GM19238 (cell line): ENCODE measurements at regions not wholly inside any gene's neighbourhood (a gene's known extent, or its start where the extent isn't known, plus 50 kb on each side); places are given as distances from the start of the nearest gene placed in this dataset.
A peak's percentile ranks its signal among the peaks of the same experiment; 100 is the strongest.

ENCODE experiments used
- DNase-seq: peaks from one replicate; pipeline ENCODE4 v3.0.0; 2011; ENCODE audit warnings: low spot score; ENCODE audit not compliant: insufficient read length

DNA sequence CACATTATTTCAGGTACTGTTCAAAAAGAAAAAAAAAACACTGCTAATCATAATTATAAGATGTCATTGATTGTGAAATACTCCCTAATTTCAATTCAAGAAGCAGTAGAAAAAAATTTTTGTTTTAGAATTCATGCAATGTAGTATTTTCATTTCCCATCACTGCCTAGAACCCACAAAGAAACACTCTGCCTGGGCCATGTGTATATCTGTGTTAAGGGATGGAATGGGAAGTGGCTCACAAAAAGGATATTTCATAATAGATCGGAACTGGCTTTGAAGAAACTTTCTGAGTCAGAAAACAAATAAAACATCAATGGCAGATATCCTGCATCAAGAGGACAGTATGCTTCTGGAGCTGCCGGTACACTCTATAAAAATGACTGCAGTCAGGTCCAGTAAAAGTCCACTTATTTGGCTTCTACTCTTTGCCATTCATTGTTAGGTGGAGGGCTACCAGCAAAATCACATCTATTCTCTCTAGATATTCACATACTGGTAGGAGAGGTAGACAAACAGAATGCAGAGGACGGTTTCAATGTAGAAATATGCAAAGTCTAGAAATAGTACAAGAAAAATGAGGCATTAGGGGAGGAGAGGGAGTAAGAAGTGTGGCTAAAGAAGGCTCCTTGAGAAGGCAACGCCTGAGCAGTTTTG, 135.0 kb upstream of the TNFAIP3 start:
- no peak for DNase-seq

DNA sequence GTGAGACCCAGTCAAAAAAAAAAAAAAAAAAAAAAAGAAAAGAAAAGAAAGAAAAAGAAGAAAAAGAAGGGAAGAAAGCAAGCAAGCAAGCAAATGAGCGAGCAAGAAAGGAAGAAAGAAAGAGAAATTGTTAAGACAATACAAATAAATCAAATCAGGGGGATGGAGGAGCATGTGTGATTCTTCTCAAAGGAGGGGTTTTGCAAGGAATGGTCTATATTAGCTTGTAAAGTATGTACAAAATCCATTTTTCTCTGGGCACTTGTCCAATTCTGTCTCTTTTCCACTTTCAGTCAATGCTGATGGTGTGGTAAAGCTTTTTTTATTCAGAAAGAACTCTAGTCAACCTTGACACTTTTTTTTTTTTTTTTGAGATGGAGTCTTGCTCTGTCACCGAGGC, 133.7 kb upstream of the TNFAIP3 start:
- no peak for DNase-seq

DNA sequence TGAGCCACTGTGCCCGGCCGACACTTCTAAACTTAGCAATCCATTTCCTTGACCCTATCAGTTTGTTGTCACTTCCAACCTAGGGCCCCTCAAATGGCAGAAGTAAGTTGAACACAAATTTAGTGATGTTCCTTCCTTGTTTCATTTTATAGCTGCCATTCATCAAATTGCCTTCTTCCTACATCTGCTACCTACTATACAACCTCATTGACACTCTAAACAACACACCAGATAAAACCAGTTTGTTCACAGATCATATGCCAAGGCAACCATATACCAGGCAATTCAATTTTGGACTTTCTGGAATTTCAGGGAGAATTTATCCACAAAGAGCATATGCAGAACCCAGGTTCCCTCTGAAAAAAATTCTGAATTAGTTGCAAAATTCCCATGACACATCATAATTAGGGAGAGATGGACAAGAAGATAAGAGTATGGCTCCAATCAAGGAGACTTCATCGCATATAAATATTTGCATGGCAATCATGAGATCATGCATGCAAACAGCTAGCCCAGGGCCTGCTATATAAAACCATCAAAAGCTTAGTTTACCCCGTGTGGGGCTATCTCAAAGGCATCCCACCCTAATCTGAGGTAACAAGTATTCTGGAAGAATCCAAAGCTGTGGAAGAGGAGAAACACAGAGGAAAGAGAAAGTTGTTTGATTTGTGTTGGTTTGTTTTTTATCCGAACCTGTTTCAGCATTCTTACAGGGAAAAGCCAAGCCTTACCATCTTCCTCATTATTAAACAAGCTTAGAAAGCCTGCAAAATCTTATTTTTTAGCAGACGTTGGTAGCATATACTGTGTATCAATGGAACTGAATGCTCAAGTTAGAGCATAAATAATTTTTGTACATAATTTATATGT, 132.8 kb upstream of the TNFAIP3 start:
- no peak for DNase-seq

DNA sequence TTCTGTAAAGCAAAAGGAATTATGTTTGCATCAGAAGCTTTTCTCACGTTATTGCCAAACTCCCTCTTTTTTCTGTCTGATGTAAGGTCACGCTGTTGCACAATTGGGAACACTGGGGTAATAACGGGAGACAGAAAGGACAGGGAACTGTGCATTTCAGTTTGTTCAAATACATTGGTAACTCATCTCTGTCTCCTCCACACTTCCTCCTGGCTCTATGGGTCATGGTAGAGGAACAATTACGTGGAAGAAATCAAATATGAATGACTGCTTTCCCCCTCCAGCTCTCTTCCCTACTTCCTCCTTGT, 132.2 kb upstream of the TNFAIP3 start:
- DNase-seq, result no peak

DNA sequence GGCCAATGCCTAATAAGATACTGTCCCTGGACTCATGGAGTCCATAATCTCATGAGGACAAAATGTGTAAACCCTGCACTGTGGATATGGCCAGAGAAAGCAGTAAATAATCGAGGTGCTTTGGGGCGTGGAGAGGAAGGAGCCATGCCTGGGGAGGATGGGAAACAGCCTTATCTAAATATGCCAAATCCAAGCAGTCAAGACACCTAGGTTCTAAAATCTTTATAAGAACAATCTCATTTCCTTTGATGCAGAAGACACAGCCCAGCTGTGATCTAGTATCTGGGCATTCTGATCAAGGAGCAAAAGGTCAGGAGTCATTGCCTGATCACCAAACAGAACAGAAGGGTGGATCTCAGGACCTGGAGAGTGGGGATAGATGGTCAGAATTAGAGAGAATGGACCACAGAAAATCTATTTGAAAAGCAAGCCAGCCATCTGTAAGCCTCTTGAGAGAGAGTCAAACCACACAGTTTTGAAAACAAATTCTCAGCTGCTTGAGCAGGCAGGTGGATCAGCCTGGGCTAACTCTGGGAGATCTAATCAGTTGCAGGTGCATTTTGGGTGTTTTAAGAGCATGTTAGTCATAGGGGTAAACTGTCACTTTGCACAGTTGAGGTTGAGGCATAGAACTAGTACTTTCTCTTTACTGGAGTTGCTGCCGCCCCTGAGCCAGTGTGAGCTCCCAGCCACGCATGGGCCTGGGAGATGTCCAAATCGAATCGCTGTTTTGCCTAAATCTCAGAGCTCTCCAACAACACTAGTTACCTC, 130.8 kb upstream of the TNFAIP3 start:
- DNase-seq, result no peak

DNA sequence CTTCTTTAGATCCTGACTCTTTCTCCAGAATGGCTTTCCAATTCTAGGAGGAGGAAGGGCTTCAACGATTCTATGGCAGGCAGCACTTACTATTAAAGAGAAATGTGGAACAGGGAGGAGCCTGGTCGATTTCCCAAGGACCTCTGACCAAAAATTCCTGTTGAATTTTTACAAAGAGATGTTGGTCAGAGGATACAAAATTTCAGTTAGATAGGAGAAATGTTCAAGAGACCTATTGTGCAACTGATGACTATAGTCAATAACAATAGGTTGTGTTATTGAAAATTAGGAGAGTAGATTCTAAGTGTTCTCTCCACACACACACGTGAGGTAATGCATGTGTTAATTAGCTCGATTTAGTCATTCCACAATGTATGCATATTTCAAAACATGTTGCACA, 130.1 kb upstream of the TNFAIP3 start:
- no peak for DNase-seq

DNA sequence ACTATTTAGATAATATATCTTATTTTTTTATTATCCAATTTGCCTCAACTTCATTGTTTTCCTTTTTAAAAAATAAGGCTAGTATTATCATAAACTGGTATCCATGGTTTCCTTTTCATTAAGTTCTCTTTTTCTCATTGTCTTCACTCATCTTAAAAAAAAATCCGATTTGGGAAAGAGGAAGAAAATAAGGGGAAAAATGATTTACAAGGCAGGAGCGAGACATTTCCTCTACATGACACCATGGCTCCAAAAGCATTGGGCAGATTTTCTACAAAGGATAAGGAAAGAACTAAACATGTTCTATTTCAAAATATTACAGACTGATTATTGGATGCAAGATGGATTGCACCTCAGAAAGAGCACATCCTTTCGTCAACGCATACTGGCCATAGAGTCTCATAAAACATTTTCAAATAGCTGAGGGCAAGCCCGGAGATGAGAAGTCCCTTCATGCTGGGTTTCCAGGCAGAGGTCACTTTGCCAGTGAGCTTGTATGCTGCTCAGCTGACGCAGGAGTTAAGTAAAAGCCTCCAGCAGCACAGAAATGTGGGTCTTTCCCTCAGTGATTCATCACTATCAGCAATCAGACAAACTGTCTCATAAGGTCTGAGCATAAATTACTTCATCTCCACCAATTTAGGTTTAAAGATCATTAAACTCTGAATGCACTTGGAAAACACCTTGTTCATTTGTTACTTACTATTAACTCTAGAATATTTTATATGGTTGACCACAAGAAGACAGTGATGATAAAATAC, 129.0 kb upstream of the TNFAIP3 start:
- no peak for DNase-seq

DNA sequence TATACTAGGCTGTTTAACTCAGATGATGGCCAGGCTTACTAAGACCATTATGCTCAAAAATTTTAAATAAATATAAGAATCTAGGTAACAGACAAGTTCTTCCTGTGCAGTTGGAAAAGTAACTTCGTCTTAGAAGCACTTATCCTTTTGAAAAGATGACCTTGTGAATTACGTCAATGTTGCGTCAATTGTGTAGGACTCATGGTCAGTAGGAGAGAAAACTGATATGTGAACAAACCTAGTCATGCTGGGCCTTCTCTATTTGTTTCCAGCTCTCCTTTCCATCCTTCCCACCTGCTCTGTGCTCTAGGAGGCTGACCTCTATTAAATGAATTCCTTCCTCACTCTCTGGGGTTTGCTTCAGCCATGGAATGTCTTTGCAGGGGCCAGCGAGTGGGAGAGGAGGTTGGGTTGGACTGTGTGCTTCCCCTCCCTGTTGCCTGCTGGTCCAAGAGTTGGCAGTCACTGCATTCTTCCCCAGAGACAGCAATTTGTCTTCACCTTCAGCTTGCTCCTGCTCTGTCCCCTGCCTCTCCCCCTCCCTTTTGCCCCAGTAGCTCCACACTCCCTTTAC, 128.0 kb upstream of the TNFAIP3 start:
- DNase-seq, result no peak

DNA sequence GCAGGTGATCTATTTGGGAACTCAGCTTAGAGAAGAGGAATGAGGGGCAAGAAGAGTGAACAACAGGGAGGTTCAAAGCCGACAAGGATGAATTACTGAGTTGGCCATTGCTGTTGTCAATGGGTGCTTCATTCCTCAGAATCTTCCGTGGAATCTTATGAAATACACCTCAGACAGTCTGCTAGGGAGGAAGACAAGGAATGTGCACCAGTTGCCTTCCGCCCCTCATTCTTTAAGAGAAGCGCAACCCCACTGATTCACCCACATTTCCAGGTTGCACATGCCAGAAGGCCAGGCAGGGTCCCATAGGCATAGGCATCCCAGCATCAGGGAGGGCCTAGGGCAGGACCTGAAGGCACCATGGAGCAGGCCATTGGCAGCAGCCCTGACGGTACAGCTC, 127.5 kb upstream of the TNFAIP3 start:
- no peak for DNase-seq

DNA sequence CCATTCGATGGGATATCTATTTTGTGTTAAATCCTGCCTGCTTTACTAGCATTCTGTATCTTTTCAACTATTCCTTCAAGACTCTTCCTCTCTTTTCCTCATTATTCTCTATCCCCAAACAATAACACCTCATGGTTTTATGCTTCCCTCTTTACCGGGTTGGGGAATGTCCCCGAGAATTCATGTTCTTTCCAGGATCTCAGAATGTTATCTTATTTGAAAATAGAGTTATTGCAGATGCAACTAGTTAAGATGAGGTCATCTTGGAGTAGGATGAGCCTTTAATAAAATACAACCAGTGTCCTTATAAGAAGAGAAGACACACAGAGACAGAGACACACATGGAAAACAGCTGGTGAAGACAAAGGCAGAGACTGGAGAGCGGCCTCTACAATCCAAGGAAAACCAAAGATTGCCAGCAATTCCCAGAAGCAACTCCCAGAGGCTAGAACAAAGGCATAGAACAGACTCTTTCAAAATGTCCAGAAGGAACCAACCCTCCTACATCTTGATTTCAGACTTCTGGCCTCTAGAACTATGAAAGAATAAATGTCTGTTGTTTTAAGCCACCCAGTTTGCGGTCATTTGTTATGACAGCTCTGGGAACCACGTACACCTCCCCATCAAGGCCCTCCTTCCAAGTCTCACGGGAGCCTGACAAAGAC, 126.8 kb upstream of the TNFAIP3 start:
- no peak for DNase-seq

DNA sequence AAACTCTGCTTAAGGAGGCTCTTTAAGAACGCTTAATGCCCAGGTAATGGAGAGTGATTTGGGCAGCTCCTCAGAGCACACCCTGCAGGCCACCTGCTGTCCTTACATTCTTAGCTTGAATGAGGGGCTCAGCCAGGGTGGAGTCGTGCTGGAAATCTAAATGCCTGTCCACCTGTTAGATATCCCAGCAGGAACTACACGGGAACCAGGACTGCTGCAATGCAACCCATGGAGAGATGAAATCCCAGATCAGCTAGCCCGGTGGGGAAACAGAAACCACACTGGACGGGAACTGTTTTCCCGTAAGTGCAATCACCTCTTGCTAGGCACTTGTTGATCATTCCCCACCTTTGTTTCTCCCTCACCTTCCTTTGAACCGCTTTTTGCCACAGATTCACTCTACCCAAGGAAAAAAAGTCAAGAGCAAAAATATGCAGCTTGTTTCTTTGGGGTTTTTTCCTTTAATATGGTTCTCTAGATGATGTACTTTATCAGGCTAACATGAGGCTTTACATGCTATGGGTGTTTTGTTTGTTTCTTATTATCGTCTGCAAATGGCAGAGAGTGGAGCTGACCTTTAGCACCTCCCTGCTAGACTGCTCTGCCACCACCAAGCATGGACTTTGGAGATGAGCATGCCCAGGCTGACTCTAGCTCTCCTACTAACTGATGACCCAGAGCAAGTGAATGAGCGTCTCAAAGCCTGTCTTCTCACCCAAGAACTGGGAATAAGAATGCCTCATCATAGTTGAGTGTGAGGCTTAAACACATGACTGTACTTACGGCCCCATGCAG, 125.9 kb upstream of the TNFAIP3 start:
- no peak for DNase-seq

DNA sequence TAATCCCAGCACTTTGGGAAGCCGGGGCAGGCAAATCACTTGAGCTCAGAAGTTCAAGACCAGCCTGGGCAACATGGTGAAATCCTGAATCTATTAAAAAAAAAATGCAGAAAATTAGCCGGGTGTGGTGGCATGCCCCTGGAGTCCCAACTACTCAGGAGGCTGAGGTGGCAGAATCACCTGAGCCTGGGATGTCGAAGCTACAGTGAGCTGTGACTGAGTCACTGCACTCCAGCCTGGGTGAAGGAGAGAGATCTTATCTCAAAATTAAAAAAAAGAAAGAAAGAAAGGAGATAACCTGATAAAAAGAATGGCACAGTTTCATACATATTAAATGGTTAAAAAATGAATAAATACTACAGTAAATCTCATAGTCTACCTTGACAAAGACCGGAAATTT, 123.6 kb upstream of the TNFAIP3 start:
- DNase-seq, result no peak

DNA sequence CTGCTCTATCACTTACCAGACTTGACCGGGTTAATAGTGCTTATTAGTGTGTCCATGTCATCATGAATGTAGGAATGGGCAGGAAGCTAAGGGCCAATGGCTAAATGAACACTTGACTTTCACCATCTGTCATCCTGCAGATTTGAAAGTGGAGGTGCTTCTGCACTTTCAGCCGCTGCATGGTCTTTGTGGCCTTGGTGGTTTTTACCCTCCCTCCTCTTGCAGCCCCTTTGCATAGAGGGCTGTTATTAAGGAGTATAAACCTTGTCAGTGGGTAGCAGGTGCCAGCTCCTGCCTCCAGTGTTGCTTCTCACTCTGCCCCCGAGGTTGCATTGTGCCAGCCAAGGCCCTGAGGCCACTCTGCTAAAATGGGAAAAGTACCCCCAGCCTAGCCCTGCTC, 122.2 kb upstream of the TNFAIP3 start:
- DNase-seq, result peak; percentile 37

DNA sequence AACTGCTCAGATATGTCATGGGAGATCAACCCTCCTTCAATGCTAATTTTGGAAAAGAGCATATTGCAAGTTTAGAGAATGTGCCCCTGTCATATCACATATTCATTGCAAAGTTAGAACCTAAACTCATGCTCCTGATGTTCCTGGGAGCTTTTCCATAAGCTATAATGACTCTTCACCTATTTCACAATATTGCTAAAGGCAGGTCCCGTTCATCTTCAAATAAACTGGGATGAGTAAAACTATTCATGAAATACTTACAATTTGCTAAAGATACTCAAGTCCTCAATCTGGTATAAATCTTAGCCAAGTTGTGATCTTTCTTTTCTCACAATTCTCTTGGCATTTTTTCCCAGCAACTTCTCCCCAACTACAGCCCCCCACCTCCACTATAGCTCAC, 121.7 kb upstream of the TNFAIP3 start:
- no peak for DNase-seq

DNA sequence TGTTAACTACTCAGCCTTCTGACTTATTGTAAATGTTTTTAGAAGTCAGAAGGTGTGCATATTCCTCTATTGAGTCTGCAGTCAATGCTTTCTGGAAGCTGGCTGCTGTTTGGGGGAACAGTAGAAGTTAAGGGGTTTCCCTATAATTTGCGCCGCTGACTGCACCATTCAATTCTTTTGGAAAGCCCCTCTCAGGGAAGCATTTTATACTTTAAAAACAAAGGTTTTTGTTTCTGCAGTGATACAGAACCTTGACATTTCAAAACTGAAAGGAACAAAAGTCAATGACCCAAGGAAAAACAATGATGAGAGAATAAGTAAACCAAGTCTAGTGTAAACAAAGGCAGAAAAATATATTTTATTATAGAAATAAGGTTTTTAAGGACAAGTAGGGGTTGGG, 120.8 kb upstream of the TNFAIP3 start:
- DNase-seq, result no peak

DNA sequence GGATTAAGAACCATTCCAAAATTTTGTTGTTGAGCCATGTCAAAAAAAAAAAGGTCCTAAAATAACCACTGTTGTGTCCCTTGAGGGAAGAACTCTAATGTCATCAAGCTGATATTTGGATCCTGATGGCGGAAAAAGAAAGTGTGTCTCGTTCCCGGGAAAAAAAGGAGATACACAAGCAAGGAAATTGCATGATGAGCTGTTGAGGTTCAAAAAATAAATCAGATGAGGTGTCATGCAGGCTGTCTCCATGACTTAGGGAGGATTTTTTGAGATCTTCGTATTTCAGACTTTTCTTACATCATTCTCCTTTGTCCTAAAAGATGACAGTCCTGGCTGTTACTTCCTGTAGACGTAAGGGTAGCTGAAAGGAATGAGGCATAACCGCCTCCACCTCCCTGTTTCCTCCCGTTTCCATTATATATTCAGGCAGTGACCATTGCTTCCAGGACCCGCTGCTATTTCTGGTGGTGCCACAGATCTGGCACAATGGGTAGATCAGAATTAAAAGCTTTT, 117.3 kb upstream of the TNFAIP3 start:
- no peak for DNase-seq

DNA sequence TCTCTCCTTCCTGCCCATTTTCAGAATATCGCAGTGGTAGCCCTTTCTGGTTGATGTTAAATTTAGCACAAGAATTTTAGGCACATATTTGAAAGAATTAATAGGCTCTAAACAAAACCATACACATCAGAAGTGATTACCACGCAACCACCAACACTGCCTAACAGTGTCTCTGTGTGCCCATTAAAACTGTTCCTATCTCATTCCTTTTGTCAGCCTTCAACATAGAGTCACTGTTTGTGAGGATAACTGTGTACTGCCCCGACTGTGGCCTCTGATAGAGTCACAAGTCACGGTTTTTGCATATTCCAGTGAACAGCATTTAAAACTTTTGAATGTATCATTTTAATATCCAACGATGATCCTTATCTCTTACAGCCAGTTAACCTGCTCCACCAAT, 116.8 kb upstream of the TNFAIP3 start:
- DNase-seq, result no peak

DNA sequence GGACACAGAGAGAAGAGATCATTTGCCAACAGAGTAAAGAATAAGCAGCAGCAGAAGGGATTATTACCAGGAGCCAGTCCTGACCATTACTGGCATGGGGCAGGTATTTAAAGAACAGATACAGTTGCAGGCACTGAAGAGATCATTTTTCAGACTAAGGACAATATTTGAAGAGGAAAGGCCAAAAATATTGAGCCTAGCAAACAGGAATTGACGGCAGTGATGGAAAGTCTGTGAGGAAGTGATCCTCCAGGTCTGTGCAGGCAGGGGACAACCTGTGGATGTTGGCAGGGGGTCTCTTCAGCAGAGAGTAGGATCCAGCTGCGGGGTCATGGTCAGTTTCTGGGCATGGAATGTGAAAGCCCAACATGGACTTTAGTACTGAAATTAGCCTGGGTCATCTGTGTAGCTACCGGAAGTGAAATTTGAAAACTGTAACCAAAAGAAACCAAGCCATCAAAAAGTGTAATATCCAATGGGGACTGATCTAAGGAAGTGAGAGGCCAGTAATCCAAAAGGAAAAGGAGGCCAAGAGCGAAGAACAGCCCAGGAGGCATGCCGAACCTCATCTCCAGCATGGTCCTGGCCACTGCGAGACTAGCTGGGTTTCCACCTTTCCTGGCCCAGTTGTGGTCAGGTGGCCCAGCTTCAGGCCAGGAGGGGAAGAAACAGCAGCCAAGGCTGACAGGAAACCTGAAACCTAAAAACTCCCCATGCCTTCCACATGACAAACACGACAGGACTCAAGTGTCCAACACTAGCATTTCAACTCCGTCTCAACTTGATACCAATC, 115.1 kb upstream of the TNFAIP3 start:
- DNase-seq, result no peak

DNA sequence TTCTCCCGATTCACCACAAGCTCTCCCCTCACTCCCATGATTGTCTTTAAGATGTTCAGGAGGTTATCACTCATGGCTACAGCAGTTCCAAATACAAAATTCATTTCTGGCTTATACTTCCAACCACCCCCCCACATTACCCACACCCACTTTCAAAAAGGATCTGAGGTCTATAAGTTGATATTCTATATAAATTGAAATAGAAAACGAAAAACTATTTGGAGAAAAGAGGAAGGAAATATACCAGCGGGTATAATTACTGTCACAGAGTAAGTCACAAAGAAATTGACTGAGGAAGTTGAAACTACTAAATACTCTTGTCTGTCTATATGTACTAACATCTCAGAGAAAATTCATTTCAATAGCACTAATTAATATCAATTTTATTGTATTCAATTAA, 112.7 kb upstream of the TNFAIP3 start:
- DNase-seq, result no peak
